VCaP (cell line): ENCODE measurements at regions not wholly inside any gene's neighbourhood (a gene's known extent, or its start where the extent isn't known, plus 50 kb on each side); places are given as distances from the start of the nearest gene placed in this dataset.

Source experiments
- H3K27ac ChIP-seq: fragments of 450-650 bp; 2 replicates; pipeline ENCODE4 v1.5.1; 2017
- CTCF ChIP-seq: fragments of 450-650 bp; conservative IDR thresholded peaks from 2 replicates; pipeline ENCODE4 v1.5.1; 2017; ENCODE audit warnings: mild to moderate bottlenecking, moderate library complexity

- TF ChIP-seq CTCF: no peak
- H3K27ac ChIP-seq: no peak overlapping the region
These were observed 122.0 kb upstream of the PRKCQ start for GRCh38 chr10:6702030-6702429.

GRCh38 chr10:6701289-6701688, 121.2 kb upstream of the PRKCQ start:
- H3K27ac ChIP-seq: no peak overlapping the region
- no peak for TF ChIP-seq CTCF

GRCh38 chr10:6700066-6700465, 120.0 kb upstream of the PRKCQ start:
- H3K27ac ChIP-seq: no peak overlapping the region
- no peak for TF ChIP-seq CTCF

GRCh38 chr10:6699336-6699735, 119.3 kb upstream of the PRKCQ start:
- TF ChIP-seq CTCF: no peak
- H3K27ac ChIP-seq: no peak overlapping the region

GRCh38 chr10:6695519-6695918, 115.4 kb upstream of the PRKCQ start:
- no peak overlapping the region for H3K27ac ChIP-seq
- TF ChIP-seq CTCF: no peak

GRCh38 chr10:6694447-6695140, 114.5 kb upstream of the PRKCQ start:
- no peak overlapping the region for H3K27ac ChIP-seq
- TF ChIP-seq CTCF: no peak

GRCh38 chr10:6692856-6693255, 112.8 kb upstream of the PRKCQ start:
- TF ChIP-seq CTCF: no peak
- no peak overlapping the region for H3K27ac ChIP-seq
